Mesenchymal stem cell (in vitro differentiated cells and primary cell): ENCODE measurements at regions not wholly inside any gene's neighbourhood (a gene's known extent, or its start where the extent isn't known, plus 50 kb on each side); places are given as distances from the start of the nearest gene placed in this dataset.

ENCODE experiments used
- DNase-seq: peaks from one replicate; pipeline ENCODE4 v3.0.0-alpha.2; 2013
- H2AFZ ChIP-seq: one replicate; pipeline ENCODE4 v1.6.1; 2013; ENCODE audit warnings: low read depth, mild to moderate bottlenecking, control low read depth, inconsistent platforms, low read length, moderate library complexity
- H2AK5ac ChIP-seq: 2 replicates; pipeline ENCODE4 v1.6.1; 2013; ENCODE audit warnings: low read length, moderate library complexity, mild to moderate bottlenecking, inconsistent platforms; ENCODE audit not compliant: severe bottlenecking
- H2BK120ac ChIP-seq: one replicate; pipeline ENCODE4 v1.6.1; 2013; ENCODE audit warnings: low read depth, mild to moderate bottlenecking, inconsistent platforms, low read length, moderate library complexity
- H2BK12ac ChIP-seq, 2 experiments: one replicate each; pipeline ENCODE4 v1.6.1; 2013; ENCODE audit warnings: inconsistent platforms in 2 of 2, low read length in 2 of 2, mild to moderate bottlenecking in 2 of 2, moderate library complexity in 2 of 2, control low read depth in 1 of 2
- H2BK15ac ChIP-seq: one replicate; pipeline ENCODE4 v1.6.1; 2013; ENCODE audit warnings: mild to moderate bottlenecking, low read depth, inconsistent platforms; ENCODE audit not compliant: poor library complexity, severe bottlenecking
- H2BK5ac ChIP-seq: 2 replicates; pipeline ENCODE4 v1.6.1; 2013; ENCODE audit warnings: low read depth, mild to moderate bottlenecking, low read length, control low read depth, inconsistent platforms; ENCODE audit not compliant: poor library complexity, severe bottlenecking
- H3K14ac ChIP-seq, 2 experiments: one replicate each; pipeline ENCODE4 v1.6.1; 2013; ENCODE audit warnings: inconsistent platforms in 2 of 2, low read length in 2 of 2, control low read depth in 1 of 2, mild to moderate bottlenecking in 1 of 2, moderate library complexity in 1 of 2
- H3K18ac ChIP-seq, 2 experiments: one replicate each; pipeline ENCODE4 v1.6.1; 2013; ENCODE audit warnings: inconsistent platforms in 2 of 2, low read length in 2 of 2, control low read depth in 1 of 2, low read depth in 1 of 2, mild to moderate bottlenecking in 1 of 2
- H3K23ac ChIP-seq, 2 experiments: one replicate each; pipeline ENCODE4 v1.6.1; 2013; ENCODE audit warnings: inconsistent platforms in 2 of 2, low read length in 2 of 2, mild to moderate bottlenecking in 2 of 2, moderate library complexity in 2 of 2, control low read depth in 1 of 2
- H3K27ac ChIP-seq: 2 replicates; pipeline ENCODE4 v1.5.1; 2013; ENCODE audit warnings: mild to moderate bottlenecking, moderate library complexity, low read length, control low read depth, inconsistent platforms; ENCODE audit not compliant: poor library complexity, severe bottlenecking
- H3K27me3 ChIP-seq, 2 experiments: 2 replicates each; pipeline versions ENCODE4 v1.6.1 to v1.7.0; 2013; ENCODE audit warnings: low read length in 2 of 2, mild to moderate bottlenecking in 2 of 2, moderate library complexity in 2 of 2, control low read depth in 1 of 2, inconsistent platforms in 1 of 2; ENCODE audit not compliant: control insufficient read depth in 1 of 2, insufficient read depth in 1 of 2
- H3K36me3 ChIP-seq, 2 experiments: 2 replicates each; pipeline versions ENCODE4 v1.6.1 to v1.7.0; 2013; ENCODE audit warnings: low read length in 2 of 2, control low read depth in 1 of 2, inconsistent platforms in 1 of 2, low read depth in 1 of 2, mild to moderate bottlenecking in 1 of 2; ENCODE audit not compliant: insufficient read depth in 2 of 2, control insufficient read depth in 1 of 2
- H3K4ac ChIP-seq, 2 experiments: one replicate each; pipeline ENCODE4 v1.6.1; 2013; ENCODE audit warnings: inconsistent platforms in 2 of 2, low read length in 2 of 2, mild to moderate bottlenecking in 2 of 2, moderate library complexity in 2 of 2, control low read depth in 1 of 2, low read depth in 1 of 2
- H3K4me1 ChIP-seq: 2 replicates; pipeline ENCODE4 v1.6.1; 2013; ENCODE audit warnings: low read depth, low read length, control low read depth; ENCODE audit not compliant: control insufficient read depth, insufficient read depth
- H3K4me2 ChIP-seq: 2 replicates; pipeline ENCODE4 v1.6.1; 2013; ENCODE audit warnings: low read length, mild to moderate bottlenecking, inconsistent platforms; ENCODE audit not compliant: poor library complexity, severe bottlenecking
- H3K4me3 ChIP-seq, 2 experiments: 2 replicates each; pipeline versions ENCODE4 v1.5.1 to v1.7.0; 2013; ENCODE audit warnings: low read length in 2 of 2, mild to moderate bottlenecking in 2 of 2, control low read depth in 1 of 2, low read depth in 1 of 2; ENCODE audit not compliant: insufficient read depth in 1 of 2
- H3K79me1 ChIP-seq: replicated peaks from 2 replicates; pipeline ENCODE4 v1.6.1; 2013; ENCODE audit warnings: mild to moderate bottlenecking, control low read depth, low read length, inconsistent platforms; ENCODE audit not compliant: poor library complexity, severe bottlenecking
- H3K9ac ChIP-seq: 2 replicates; pipeline ENCODE4 v1.7.0; 2013; ENCODE audit warnings: mild to moderate bottlenecking, low read length, moderate library complexity
- H3K9me3 ChIP-seq: 2 replicates; pipeline ENCODE4 v1.7.0; 2013; ENCODE audit warnings: mild to moderate bottlenecking, low read length; ENCODE audit not compliant: control insufficient read depth
- H4K8ac ChIP-seq: one replicate; pipeline ENCODE4 v1.6.1; 2013; ENCODE audit warnings: inconsistent platforms, mild to moderate bottlenecking, low read length, moderate library complexity
- H4K91ac ChIP-seq: one replicate; pipeline ENCODE4 v1.6.1; 2013; ENCODE audit warnings: mild to moderate bottlenecking, low read length, inconsistent platforms
- WGBS: methylation state at CpG from one replicate; pipeline ENCODE4 v1.1.7; 2013; ENCODE audit warnings: mixed read lengths; 5-methylcytosine and 5-hydroxymethylcytosine counted together

DNA sequence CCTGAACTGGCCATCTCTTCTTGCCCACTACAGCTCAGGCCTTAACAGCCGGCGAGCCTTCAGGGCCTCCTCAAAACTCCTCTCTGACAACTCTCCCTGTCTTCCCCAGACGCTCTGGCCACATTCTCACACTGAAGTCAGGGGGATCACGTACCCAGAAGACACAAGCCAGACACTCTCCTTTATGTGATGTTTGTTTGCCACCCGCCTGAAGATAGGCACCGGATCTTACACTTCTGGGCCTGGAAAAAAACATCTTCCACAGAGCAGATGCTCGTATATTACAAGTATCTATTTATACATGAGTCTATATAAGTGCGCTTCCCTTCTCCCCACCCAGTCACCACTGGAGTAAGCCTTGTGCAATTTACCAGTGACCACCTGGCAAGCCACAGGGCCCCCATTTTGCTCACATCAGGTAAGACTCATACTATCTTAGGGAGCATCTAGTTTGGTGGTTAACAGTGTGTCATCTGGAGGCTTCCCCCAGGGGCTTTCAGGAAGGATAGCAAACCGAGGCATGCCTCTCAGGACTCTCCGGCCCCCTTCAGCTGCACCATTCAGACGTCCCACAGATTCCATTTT lies 349.4 kb downstream of the SOX9 start:
- Histone ChIP-seq H2BK15ac (no peak overlapping the region), H2AK5ac (no peak overlapping the region), H3K18ac (peak overlapping the region in 1 of 2 experiments; percentile 46), H3K14ac (no peak overlapping the region), H2BK12ac (no peak overlapping the region), H3K4ac (no peak overlapping the region), H4K91ac (peak overlapping the region; percentile 70), H4K8ac (peak overlapping the region; percentile 43), H2BK5ac (no peak overlapping the region), H3K4me3 (no peak overlapping the region), H3K9ac (no peak overlapping the region), H3K27ac (no peak overlapping the region), H3K9me3 (no peaks in the 10 kb centered on the region), H2AFZ (no peak overlapping the region), H3K36me3 (peaks cover 0 to 3% of the 10 kb centered on the region in 2 experiments), H3K79me1 (peaks cover 8% of the 10 kb centered on the region), H3K4me2 (no peak overlapping the region), H2BK120ac (no peak overlapping the region), H3K27me3 (no peaks in the 10 kb centered on the region), H3K4me1 (peaks cover 29% of the 10 kb centered on the region), H3K23ac (no peak overlapping the region)
- WGBS = 19% methylated on average over 7 of the region's 11 CpGs
- DNase-seq = peak; percentile 78

DNA sequence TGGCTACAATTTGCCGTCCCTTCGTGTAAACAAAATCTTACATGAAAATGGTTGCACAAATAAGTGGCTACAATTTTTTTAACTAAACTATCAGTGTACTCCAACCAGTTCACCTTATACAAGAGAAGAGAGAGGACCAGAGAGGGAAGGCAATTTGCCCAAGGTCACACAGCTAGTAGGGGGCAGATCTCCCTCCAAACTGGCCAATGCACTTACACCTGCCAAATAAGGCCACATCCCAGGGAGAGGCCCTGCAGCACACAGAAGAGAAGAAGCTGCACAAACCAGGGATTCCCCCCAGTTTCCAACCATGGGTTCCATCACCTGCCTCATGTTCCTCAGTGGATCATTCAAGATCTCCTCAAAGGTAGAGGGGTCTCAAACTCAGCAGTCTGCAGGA lies 349.9 kb downstream of the SOX9 start:
- Histone ChIP-seq H3K18ac (no peak overlapping the region), H3K23ac (no peak overlapping the region), H3K27ac (no peak overlapping the region), H2AFZ (no peak overlapping the region), H4K91ac (no peak overlapping the region), H3K14ac (no peak overlapping the region), H3K36me3 (peaks cover 0 to 3% of the 10 kb centered on the region in 2 experiments), H3K9ac (no peak overlapping the region), H2BK12ac (peak overlapping the region in 1 of 2 experiments; percentile 40), H3K4me1 (peaks cover 23% of the 10 kb centered on the region), H3K27me3 (peaks cover 0 to 4% of the 10 kb centered on the region in 2 experiments), H3K9me3 (no peaks in the 10 kb centered on the region), H3K4ac (no peak overlapping the region), H2BK120ac (no peak overlapping the region), H2BK15ac (no peak overlapping the region), H3K79me1 (peaks cover 11% of the 10 kb centered on the region), H2AK5ac (no peak overlapping the region), H4K8ac (no peak overlapping the region), H2BK5ac (no peak overlapping the region), H3K4me2 (no peak overlapping the region), H3K4me3 (no peak overlapping the region)
- DNase-seq = no peak
- 30% methylated on average over 2 of the region's 2 CpGs for WGBS

DNA sequence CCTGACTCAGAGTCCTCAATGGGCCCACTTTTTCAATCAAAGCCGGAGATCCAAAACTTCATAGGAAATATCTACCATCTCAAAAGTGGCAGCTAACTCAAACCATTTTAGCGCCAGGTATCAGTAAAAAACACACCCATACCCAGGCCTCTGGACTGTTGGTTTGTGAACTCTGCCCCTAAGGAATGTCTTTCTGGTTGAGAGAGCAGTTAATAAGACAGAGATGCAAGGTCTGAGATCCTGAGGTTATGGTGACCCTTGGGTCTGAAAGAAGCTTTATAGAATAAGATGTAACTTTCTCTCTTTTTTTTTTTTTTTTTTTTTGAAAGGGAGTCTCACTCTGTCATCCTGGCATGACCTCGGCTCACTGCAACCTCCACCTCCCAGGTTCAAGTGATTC lies 350.5 kb downstream of the SOX9 start:
- H2AFZ ChIP-seq = no peak overlapping the region
- no peak overlapping the region for H3K23ac ChIP-seq
- H3K18ac ChIP-seq = no peak overlapping the region
- H3K27me3 ChIP-seq = peaks cover 0 to 9% of the 10 kb centered on the region in 2 experiments
- no peak overlapping the region for H3K14ac ChIP-seq
- no peaks in the 10 kb centered on the region for H3K9me3 ChIP-seq
- no peak overlapping the region for H3K4me2 ChIP-seq
- H2BK5ac ChIP-seq = no peak overlapping the region
- H2BK12ac ChIP-seq = no peak overlapping the region
- peaks cover 23% of the 10 kb centered on the region for H3K4me1 ChIP-seq
- H4K91ac ChIP-seq = no peak overlapping the region
- no peak overlapping the region for H3K9ac ChIP-seq
- H3K4me3 ChIP-seq = no peak overlapping the region
- no peak overlapping the region for H2BK15ac ChIP-seq
- H3K4ac ChIP-seq = no peak overlapping the region
- DNase-seq = no peak
- H2AK5ac ChIP-seq = no peak overlapping the region
- no peak overlapping the region for H4K8ac ChIP-seq
- H3K27ac ChIP-seq = no peak overlapping the region
- H3K36me3 ChIP-seq = peaks cover 0 to 3% of the 10 kb centered on the region in 2 experiments
- peaks cover 11% of the 10 kb centered on the region for H3K79me1 ChIP-seq
- no peak overlapping the region for H2BK120ac ChIP-seq
- 100% methylated on average over 1 of the region's 3 CpGs for WGBS

DNA sequence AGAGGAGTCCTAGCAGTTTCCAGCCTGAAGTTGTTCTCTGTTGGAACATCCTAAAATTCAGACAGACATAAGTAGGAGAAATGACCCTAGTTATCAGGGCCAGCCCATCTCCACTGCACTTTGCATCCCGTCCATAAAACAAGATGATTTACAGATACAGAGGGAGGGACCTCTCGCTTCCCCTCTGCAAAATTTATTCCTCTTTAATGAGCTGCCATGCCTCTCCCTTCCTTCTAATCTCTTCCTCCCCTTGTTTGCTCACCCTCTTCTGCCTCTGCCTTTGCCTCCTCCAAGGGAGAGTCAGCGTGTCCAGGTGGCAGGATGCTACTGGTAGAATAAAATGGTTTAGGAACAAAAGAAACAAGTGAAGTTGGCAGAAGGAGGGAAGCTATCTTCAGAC lies 351.3 kb downstream of the SOX9 start:
- Histone ChIP-seq H4K91ac (no peak overlapping the region), H2AK5ac (no peak overlapping the region), H3K23ac (no peak overlapping the region), H3K36me3 (peaks cover 0 to 3% of the 10 kb centered on the region in 2 experiments), H2BK120ac (no peak overlapping the region), H4K8ac (no peak overlapping the region), H3K18ac (peak overlapping the region in 1 of 2 experiments; percentile 33), H3K14ac (no peak overlapping the region), H3K9me3 (no peaks in the 10 kb centered on the region), H3K9ac (no peak overlapping the region), H2BK5ac (no peak overlapping the region), H3K27me3 (peaks cover 0 to 18% of the 10 kb centered on the region in 2 experiments), H2BK12ac (no peak overlapping the region), H3K27ac (no peak overlapping the region), H2BK15ac (no peak overlapping the region), H3K4me2 (no peak overlapping the region), H2AFZ (no peak overlapping the region), H3K4me1 (peaks cover 27% of the 10 kb centered on the region), H3K4me3 (no peak overlapping the region), H3K4ac (no peak overlapping the region), H3K79me1 (peaks cover 14% of the 10 kb centered on the region)
- 62% methylated on average over 3 of the region's 3 CpGs for WGBS
- DNase-seq = no peak
